ENCODE measurements at regions not wholly inside any gene's neighbourhood (a gene's known extent, or its start where the extent isn't known, plus 50 kb on each side); places are given as distances from the start of the nearest gene placed in this dataset.

- Histone ChIP-seq H3K27ac (no peak overlapping the region), H3K79me2 (ENCODE audit: low read depth) (no peaks in the 10 kb centered on the region), H3K9me3 (ENCODE audit: insufficient read depth, low read depth) (no peaks in the 10 kb centered on the region), H4K20me1 (ENCODE audit: insufficient read depth) (no peaks in the 10 kb centered on the region), H2AFZ (peak overlapping the region; percentile 22; the same call in 1 of the 2 replicates), H3K27me3 (ENCODE audit: insufficient read depth, low read depth) (no peaks in the 10 kb centered on the region), H3K4me3 (no peak overlapping the region), H3K9me2 (ENCODE audit: insufficient read depth) (no peaks in the 10 kb centered on the region), H3K4me1 (replicated peaks; ENCODE audit: insufficient read depth) (no peaks in the 10 kb centered on the region), H3K36me3 (ENCODE audit: low read depth) (no peaks in the 10 kb centered on the region), H3F3A (ENCODE audit: insufficient read depth, low read depth) (no peaks in the 10 kb centered on the region), H3K4me2 (no peak overlapping the region)
- DNase-seq, result no peak
- intact Hi-C loops (cut with micrococcal nuclease; ENCODE audit: unreplicated experiment), result no loop called here
- TF ChIP-seq EZH2 (IDR thresholded peaks at IDR 0.05; ENCODE audit: low read depth) (no peak), CTCF (conservative IDR thresholded peaks at IDR 0.05) (0 out of 2 replicates have a peak, but pooled peaks have one; percentile 26)
- POLR2A ChIA-PET (ENCODE audit: unreplicated experiment), result no interaction called here
- CTCF ChIA-PET, result no interaction called here
- no TSS peak for BruUV-seq (replicated peaks)
Measured at GRCh38 chr12:97134495-97134894, 227.4 kb downstream of the NEDD1 start.

GRCh38 chr12:97140355-97140754, 233.3 kb downstream of the NEDD1 start:
- Histone ChIP-seq H3K9me3 (ENCODE audit: insufficient read depth, low read depth) (no peaks in the 10 kb centered on the region), H3K4me3 (no peak overlapping the region), H3K79me2 (ENCODE audit: low read depth) (no peaks in the 10 kb centered on the region), H2AFZ (no peak overlapping the region), H3F3A (ENCODE audit: insufficient read depth, low read depth) (no peaks in the 10 kb centered on the region), H3K4me2 (no peak overlapping the region), H3K4me1 (replicated peaks; ENCODE audit: insufficient read depth) (no peaks in the 10 kb centered on the region), H3K27me3 (ENCODE audit: insufficient read depth, low read depth) (peaks cover 18% of the 10 kb centered on the region; the same call in 1 of the 2 replicates), H3K36me3 (ENCODE audit: low read depth) (no peaks in the 10 kb centered on the region), H3K9me2 (ENCODE audit: insufficient read depth) (no peaks in the 10 kb centered on the region), H3K27ac (no peak overlapping the region), H4K20me1 (ENCODE audit: insufficient read depth) (no peaks in the 10 kb centered on the region)
- no peak for DNase-seq
- TF ChIP-seq CTCF (conservative IDR thresholded peaks at IDR 0.05) (no peak), EZH2 (IDR thresholded peaks at IDR 0.05; ENCODE audit: low read depth) (no peak)
- ChIA-PET POLR2A (ENCODE audit: unreplicated experiment) (no interaction called here), CTCF (no interaction called here)
- no TSS peak for BruUV-seq (replicated peaks)
- intact Hi-C loops (cut with micrococcal nuclease; ENCODE audit: unreplicated experiment), result no loop called here

- Histone ChIP-seq H3K4me3 (no peak overlapping the region), H3F3A (ENCODE audit: insufficient read depth, low read depth) (no peaks in the 10 kb centered on the region), H3K27me3 (ENCODE audit: insufficient read depth, low read depth) (peaks cover 31% of the 10 kb centered on the region; the same call in 1 of the 2 replicates), H3K79me2 (ENCODE audit: low read depth) (no peaks in the 10 kb centered on the region), H4K20me1 (ENCODE audit: insufficient read depth) (no peaks in the 10 kb centered on the region), H2AFZ (no peak overlapping the region), H3K4me2 (no peak overlapping the region), H3K9me2 (ENCODE audit: insufficient read depth) (no peaks in the 10 kb centered on the region), H3K9me3 (ENCODE audit: insufficient read depth, low read depth) (no peaks in the 10 kb centered on the region), H3K4me1 (replicated peaks; ENCODE audit: insufficient read depth) (no peaks in the 10 kb centered on the region), H3K27ac (no peak overlapping the region), H3K36me3 (ENCODE audit: low read depth) (no peaks in the 10 kb centered on the region)
- BruUV-seq (replicated peaks), result no TSS peak
- intact Hi-C loops (cut with micrococcal nuclease; ENCODE audit: unreplicated experiment), result no loop called here
- ChIA-PET POLR2A (ENCODE audit: unreplicated experiment) (no interaction called here), CTCF (no interaction called here)
- TF ChIP-seq CTCF (conservative IDR thresholded peaks at IDR 0.05) (no peak), EZH2 (IDR thresholded peaks at IDR 0.05; ENCODE audit: low read depth) (no peak)
- no peak for DNase-seq
Measured at GRCh38 chr12:97142737-97143410, 235.8 kb downstream of the NEDD1 start.
